Activated naive CD4-positive, alpha-beta T cell treated with anti-CD3 and anti-CD28 coated beads for 36 hours (primary cell): ENCODE measurements at regions not wholly inside any gene's neighbourhood (a gene's known extent, or its start where the extent isn't known, plus 50 kb on each side); places are given as distances from the start of the nearest gene placed in this dataset.
"Not testable (repeated sequence)": the region's sequence is repeated elsewhere in the genome, so short reads cannot be mapped to it uniquely, and the experiment has no call there.

Source experiments
- CTCF ChIA-PET: fragments of 350-600 bp; sonication (Branson Sonifier 250); formaldehyde crosslinking; loops from one replicate; lab custom pipeline; 2021; ENCODE audit warnings: antibody characterized with exemption; lab: Charles Lee
- DNase-seq: peaks from one replicate; pipeline ENCODE4 v3.0.0-alpha.2; 2020
- H3K27ac Mint-ChIP-seq: one replicate; pipeline ENCODE4 v1.8.0; 2021; ENCODE audit warnings: mild to moderate bottlenecking, mixed read lengths
- H3K27me3 Mint-ChIP-seq: one replicate; pipeline ENCODE4 v1.8.0; 2021; ENCODE audit warnings: low read depth, mixed read lengths
- H3K36me3 Mint-ChIP-seq: one replicate; pipeline ENCODE4 v1.8.0; 2021; ENCODE audit warnings: low read depth, mixed read lengths
- H3K4me1 Mint-ChIP-seq: one replicate; pipeline ENCODE4 v1.8.0; 2021; ENCODE audit warnings: low read depth, mixed read lengths
- H3K4me3 Mint-ChIP-seq: one replicate; pipeline ENCODE4 v1.8.0; 2021; ENCODE audit warnings: mild to moderate bottlenecking, moderate library complexity, mixed read lengths
- H3K9me3 Mint-ChIP-seq: one replicate; pipeline ENCODE4 v1.8.0; 2021; ENCODE audit warnings: mixed read lengths
- intact Hi-C: fragments of 100-400 bp; cut with micrococcal nuclease; formaldehyde crosslinking; loops from one replicate; pipeline ENCODE4 v1.15.1; 2023

DNA sequence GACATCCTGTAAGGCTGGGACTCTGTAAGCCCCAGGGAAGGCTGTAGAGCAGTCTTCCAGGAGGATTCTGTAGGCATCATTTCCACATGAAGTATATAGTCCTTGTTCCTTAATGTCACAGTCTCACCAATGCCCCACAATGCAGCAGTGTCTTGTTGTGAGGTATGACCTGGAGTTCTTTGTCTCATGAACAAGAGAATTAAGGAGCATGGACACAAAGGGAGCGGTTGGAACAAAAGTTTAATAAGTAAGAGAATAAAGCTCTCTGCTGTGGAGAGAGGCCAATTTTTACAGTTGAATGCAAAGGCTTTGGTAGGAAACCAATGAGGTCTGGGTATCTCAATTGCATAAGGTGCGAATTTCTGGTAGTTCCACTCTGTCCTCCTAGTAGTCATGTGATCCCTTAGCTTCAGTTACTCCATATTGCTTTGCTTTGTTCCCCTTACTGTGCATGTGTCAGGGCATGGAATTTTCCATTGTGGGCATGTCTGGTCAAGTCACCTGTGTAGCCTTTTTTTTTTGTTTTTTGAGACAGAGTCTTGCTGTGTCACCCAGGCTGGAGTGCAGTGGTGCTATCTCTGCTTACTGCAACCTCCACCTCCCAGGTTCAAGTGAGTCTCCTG lies 124.3 kb upstream of the TMTC4 start:
- H3K4me3 Mint-ChIP-seq: no peak overlapping the region
- no peak for DNase-seq
- CTCF ChIA-PET: interaction anchor here (0.6 kb wide), 2 partner anchors 34 to 1025 kb away, joined by 4 read pairs; no protein-coding TSS in a partner anchor
- peaks cover 16% of the 10 kb centered on the region for H3K27me3 Mint-ChIP-seq
- H3K4me1 Mint-ChIP-seq: no peaks in the 10 kb centered on the region
- no peaks in the 10 kb centered on the region for H3K36me3 Mint-ChIP-seq
- H3K9me3 Mint-ChIP-seq: peaks cover 7% of the 10 kb centered on the region
- no peak overlapping the region for H3K27ac Mint-ChIP-seq
- intact Hi-C loops: no loop called here

DNA sequence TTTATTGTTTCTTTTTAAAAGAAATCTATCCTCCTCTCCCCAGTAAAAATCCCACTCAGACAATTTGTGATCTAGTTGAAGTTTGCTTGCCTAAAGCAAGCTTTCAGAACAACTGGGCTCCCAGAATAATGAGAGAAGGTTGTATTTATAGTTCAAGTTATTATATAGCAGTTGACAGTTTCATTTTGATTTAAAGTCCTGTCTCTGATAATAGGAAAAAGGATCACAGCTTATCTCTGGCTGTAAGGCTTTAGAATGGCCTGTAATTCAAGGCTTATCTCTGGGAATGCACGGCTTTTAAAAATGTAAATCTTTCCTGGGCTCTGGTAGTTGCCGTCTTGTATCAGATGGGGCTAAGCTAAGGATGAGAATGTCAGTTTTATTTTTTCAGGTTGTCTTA lies 123.3 kb upstream of the TMTC4 start:
- no peak overlapping the region for H3K27ac Mint-ChIP-seq
- H3K4me1 Mint-ChIP-seq: no peaks in the 10 kb centered on the region
- CTCF ChIA-PET: no interaction called here
- no peak overlapping the region for H3K4me3 Mint-ChIP-seq
- H3K36me3 Mint-ChIP-seq: no peaks in the 10 kb centered on the region
- no peak for DNase-seq
- H3K9me3 Mint-ChIP-seq: peaks cover 12% of the 10 kb centered on the region
- intact Hi-C loops: no loop called here
- H3K27me3 Mint-ChIP-seq: peaks cover 16% of the 10 kb centered on the region

DNA sequence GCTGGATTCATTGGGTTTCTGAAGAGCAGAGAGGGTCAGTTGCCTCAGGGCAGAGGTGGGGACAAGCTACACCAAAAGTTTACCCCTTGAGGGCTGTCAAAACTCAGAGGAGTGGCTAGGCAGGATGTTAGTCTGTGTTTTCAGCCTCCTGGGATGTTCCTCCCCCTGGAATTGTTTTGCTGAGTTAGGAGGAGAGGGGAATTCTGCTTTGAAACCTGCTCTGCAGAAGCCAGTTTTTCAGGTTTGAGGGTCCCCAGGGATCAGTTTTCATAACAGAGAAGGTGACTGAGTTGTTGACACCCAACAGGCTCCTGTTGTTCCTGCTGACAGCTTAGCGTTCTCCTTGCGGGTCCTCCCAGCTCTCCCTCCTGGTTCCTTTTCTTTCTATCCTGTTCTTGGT lies 121.9 kb upstream of the TMTC4 start:
- Mint-ChIP-seq H3K4me3 (no peak overlapping the region), H3K27ac (no peak overlapping the region), H3K36me3 (no peaks in the 10 kb centered on the region), H3K27me3 (peaks cover 21% of the 10 kb centered on the region), H3K9me3 (peaks cover 18% of the 10 kb centered on the region), H3K4me1 (no peaks in the 10 kb centered on the region)
- CTCF ChIA-PET: interaction anchor here (1.4 kb wide), 1 partner anchor 15 kb away, joined by 3 read pairs; no protein-coding TSS in a partner anchor
- intact Hi-C loops: no loop called here
- no peak for DNase-seq

DNA sequence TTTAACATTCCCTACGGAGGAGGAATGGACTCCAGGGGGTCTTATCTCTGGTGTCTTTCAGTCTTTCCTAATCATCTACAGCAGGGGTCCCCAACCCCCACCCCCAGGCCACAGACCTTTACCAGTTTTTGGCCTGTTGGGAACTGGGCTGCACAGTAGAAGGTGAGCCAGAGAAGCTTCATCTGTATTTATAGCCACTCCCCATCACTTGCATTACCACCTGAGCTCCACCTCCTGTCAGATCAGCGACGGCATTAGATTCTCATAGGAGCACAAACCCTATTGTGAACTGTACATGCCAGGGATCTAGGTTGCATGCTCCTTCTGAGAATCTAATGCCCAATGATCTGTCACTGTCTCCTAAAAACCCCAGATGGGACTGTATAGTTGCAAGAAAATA lies 120.0 kb upstream of the TMTC4 start:
- H3K4me3 Mint-ChIP-seq: no peak overlapping the region
- intact Hi-C loops: no loop called here
- H3K9me3 Mint-ChIP-seq: peaks cover 18% of the 10 kb centered on the region
- no peaks in the 10 kb centered on the region for H3K4me1 Mint-ChIP-seq
- no peak for DNase-seq
- CTCF ChIA-PET: no interaction called here
- H3K36me3 Mint-ChIP-seq: no peaks in the 10 kb centered on the region
- H3K27ac Mint-ChIP-seq: no peak overlapping the region
- peaks cover 23% of the 10 kb centered on the region for H3K27me3 Mint-ChIP-seq

DNA sequence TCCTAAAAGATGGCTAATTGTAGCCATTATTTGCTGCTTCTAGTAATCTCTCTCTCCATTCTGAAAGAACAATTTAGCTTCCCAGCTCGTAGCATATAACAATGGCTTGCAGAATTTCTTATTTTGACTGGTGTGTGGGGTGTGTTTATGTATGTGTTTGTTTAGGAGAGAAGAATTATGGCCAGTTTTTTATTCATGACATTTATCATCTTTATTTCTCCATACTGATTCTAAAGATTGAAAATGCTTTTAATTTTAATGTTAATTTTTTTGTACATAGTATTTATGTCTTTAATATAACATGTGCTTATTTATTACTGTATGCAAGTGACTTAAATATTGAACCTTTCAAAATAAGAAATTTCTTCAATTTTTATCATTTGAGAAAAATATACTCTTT lies 115.8 kb upstream of the TMTC4 start:
- Mint-ChIP-seq H3K4me1 (no peaks in the 10 kb centered on the region), H3K27me3 (peaks cover 36% of the 10 kb centered on the region), H3K4me3 (no peak overlapping the region), H3K27ac (no peak overlapping the region), H3K36me3 (no peaks in the 10 kb centered on the region), H3K9me3 (peaks cover 12% of the 10 kb centered on the region)
- CTCF ChIA-PET: no interaction called here
- intact Hi-C loops: no loop called here
- DNase-seq: no peak

DNA sequence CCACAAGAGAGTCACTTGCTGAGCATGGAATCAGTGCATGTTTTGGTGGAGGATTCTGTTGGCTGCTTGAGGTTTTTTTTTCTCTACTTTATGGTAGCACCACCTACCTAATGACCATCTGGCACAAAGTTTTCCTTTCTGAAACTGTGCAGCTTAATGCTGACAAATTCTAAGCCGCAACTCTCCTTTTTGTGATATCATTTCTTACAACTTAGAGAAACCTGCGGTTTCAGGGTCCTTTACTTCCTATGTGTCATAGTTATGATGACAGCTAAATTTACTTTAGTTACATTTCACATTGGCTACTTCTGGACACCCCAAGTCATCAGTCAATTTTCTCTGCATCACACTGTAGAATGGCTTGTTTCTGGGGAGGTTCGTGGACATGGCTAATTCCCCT lies 115.4 kb upstream of the TMTC4 start:
- no peaks in the 10 kb centered on the region for H3K36me3 Mint-ChIP-seq
- no peak for DNase-seq
- no peak overlapping the region for H3K4me3 Mint-ChIP-seq
- intact Hi-C loops: no loop called here
- peaks cover 12% of the 10 kb centered on the region for H3K9me3 Mint-ChIP-seq
- H3K27me3 Mint-ChIP-seq: peaks cover 35% of the 10 kb centered on the region
- CTCF ChIA-PET: no interaction called here
- H3K4me1 Mint-ChIP-seq: no peaks in the 10 kb centered on the region
- no peak overlapping the region for H3K27ac Mint-ChIP-seq

DNA sequence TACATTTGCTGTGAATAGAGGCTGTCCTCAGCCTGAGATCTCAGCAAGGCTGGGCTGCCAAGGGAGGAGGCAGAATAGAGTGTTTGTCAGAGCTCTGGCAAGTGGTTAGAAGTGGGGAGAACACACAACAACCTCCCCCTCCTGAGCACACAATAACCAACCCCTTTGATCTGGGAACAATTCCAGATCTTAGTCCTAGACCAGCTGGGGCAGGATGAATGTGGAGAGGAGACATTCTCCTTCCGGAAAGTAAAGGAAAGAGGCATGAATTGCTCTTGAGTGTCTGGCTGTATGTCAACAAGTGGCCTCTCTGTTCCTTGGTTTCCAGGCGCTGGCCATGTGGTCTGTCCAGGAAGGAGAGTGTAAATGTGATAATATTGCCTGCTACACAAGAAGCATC lies 114.9 kb upstream of the TMTC4 start:
- Mint-ChIP-seq H3K4me1 (no peaks in the 10 kb centered on the region), H3K27me3 (peaks cover 32% of the 10 kb centered on the region), H3K27ac (no peak overlapping the region), H3K9me3 (peaks cover 10% of the 10 kb centered on the region), H3K4me3 (no peak overlapping the region), H3K36me3 (no peaks in the 10 kb centered on the region)
- no peak for DNase-seq
- intact Hi-C loops: no loop called here
- CTCF ChIA-PET: no interaction called here

DNA sequence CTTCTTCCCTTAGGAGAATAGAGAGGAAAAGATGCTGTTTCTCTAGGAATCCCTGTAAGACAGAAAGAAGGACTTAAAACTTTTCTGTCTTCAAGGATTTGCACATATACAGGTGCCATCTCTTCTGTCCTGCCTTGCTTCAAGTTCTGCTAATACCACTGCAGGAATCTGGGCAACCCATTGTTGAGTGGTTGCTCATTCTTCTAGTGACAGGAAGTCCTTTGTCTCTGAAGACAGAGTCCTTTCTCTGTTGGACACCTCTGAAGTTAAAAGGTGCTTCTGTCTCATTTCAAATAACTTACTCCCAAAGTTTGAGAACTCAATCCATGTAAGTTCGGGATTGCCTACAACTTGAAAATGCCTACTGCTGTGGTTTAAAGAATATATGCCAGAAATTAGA lies 114.4 kb upstream of the TMTC4 start:
- CTCF ChIA-PET: no interaction called here
- H3K9me3 Mint-ChIP-seq: peaks cover 10% of the 10 kb centered on the region
- no peak overlapping the region for H3K4me3 Mint-ChIP-seq
- intact Hi-C loops: no loop called here
- peaks cover 31% of the 10 kb centered on the region for H3K27me3 Mint-ChIP-seq
- no peaks in the 10 kb centered on the region for H3K36me3 Mint-ChIP-seq
- DNase-seq: no peak
- H3K27ac Mint-ChIP-seq: no peak overlapping the region
- no peaks in the 10 kb centered on the region for H3K4me1 Mint-ChIP-seq

DNA sequence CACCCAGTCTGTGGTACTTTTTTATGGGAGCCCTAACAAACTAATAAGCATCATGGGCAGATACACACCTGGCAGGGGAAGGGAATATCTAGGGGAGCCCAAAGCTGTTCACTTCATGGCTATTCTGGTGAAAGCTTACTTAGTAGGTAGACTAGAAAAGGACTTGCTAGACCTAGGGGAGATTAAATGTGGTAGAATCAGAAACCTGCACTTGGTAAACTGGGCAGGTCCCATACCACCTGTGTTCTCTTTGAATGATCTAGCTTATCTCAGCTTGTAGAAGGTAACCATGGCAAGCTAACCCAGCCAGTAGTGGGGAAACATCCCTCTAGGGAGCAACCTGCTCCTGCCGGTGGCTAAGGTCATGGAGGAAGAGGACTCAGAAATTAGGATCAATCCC lies 113.9 kb upstream of the TMTC4 start:
- intact Hi-C loops: no loop called here
- Mint-ChIP-seq H3K9me3 (peaks cover 10% of the 10 kb centered on the region), H3K4me1 (no peaks in the 10 kb centered on the region), H3K36me3 (no peaks in the 10 kb centered on the region), H3K4me3 (no peak overlapping the region), H3K27me3 (peaks cover 31% of the 10 kb centered on the region), H3K27ac (no peak overlapping the region)
- no peak for DNase-seq
- CTCF ChIA-PET: no interaction called here

DNA sequence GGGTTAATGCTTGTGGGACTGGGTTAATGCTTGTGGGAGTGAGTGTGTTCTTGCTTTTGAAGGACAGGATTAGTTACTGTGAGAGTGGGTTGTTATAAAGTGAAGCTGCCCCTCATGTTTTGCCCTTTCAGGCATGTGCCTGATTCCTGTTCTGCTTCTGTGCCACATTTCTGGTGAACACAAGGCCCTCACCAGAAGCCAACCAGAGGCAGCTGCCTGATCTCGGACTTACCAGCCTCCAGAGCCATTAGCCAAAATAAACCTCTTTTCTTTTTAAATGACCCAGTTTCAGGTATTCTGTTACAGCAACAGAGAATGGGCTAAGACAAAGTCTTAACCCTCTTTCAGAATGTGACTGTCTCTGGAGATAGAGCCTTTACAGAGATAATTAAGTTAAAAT lies 113.3 kb upstream of the TMTC4 start:
- no peak overlapping the region for H3K4me3 Mint-ChIP-seq
- no peaks in the 10 kb centered on the region for H3K4me1 Mint-ChIP-seq
- CTCF ChIA-PET: no interaction called here
- peaks cover 6% of the 10 kb centered on the region for H3K9me3 Mint-ChIP-seq
- DNase-seq: no peak
- no peaks in the 10 kb centered on the region for H3K36me3 Mint-ChIP-seq
- intact Hi-C loops: no loop called here
- H3K27ac Mint-ChIP-seq: no peak overlapping the region
- H3K27me3 Mint-ChIP-seq: peaks cover 31% of the 10 kb centered on the region

DNA sequence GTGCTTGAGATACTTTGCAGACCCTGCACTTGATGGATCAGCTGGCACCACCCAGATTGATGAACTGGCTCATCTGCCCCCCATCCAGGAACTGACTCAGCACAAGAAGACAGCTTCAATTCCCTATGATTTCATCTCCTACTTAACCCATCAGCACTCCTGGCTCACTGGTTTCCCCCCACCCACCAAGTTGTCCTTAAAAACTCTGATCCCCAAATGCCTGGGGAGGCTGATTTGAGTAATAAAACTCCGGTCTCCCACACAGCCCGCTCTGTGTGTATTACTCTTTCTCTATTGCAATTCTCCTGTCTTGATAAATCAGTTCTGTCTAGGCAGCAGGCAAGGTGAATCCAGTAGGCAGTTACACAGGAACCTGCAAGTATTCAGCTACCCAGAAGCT lies 102.1 kb upstream of the TMTC4 start:
- CTCF ChIA-PET, H3K4me3 Mint-ChIP-seq, H3K4me1 Mint-ChIP-seq, H3K9me3 Mint-ChIP-seq, DNase-seq, H3K27ac Mint-ChIP-seq, H3K36me3 Mint-ChIP-seq, intact Hi-C loops, H3K27me3 Mint-ChIP-seq: not testable (repeated sequence)

DNA sequence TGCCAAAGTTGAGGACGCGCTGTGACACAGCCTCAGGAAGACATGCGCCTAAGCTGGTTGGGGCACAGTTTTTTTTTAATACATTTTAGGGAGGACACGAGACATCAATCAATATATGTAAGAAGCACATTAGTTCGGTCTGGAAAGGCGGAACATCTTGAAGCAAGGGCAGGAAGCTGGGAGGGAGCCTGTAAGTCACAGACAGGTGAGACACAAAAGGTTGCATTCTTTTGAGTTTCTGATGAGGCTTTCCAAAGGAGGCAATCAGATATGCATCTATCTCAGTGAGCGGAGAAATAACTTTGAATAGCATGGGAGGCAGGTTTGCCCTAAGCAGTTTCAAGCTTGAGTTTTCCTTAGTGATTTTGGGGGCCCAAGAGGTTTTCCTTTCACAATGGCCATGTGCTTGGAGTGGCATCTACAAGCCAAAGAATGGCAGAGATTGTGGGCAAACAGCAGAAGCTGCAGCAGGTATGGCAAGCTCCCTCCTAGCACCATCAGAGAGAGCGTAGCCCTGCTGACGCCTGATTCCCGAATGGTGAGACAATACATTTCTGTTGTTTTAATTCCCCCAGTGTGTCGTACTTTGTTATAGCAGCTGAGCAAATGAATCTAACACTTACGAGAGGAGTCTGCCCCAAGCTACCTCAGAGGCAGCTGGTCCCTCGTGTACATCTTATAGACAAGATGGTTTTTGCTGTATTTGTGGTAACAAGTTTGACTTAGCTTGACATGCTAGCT lies 99.5 kb upstream of the TMTC4 start:
- no peak overlapping the region for H3K27ac Mint-ChIP-seq

DNA sequence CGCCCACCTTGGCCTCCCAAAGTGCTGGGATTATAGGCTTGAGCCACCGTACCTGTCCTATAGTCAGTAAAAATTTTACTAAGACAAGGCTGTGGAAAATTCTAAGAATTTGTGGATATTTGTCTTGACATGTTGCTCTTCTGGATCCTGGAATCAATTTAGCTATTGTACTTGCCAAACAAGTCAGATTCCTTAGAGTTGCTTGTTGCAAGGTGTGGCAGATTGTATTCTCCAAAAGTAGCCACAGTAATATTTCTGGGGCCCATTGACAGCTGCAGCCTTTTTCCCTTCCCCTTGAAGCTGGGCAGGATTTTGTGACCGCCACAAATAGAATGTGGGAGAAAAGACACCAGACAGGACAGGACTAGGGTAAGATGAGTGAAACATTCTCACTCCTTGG lies 98.8 kb upstream of the TMTC4 start:
- no peak for DNase-seq
- no peaks in the 10 kb centered on the region for H3K36me3 Mint-ChIP-seq
- intact Hi-C loops: no loop called here
- H3K9me3 Mint-ChIP-seq: peaks cover 1% of the 10 kb centered on the region
- peaks cover 8% of the 10 kb centered on the region for H3K4me1 Mint-ChIP-seq
- H3K27me3 Mint-ChIP-seq: no peaks in the 10 kb centered on the region
- H3K27ac Mint-ChIP-seq: no peak overlapping the region
- CTCF ChIA-PET: no interaction called here
- H3K4me3 Mint-ChIP-seq: no peak overlapping the region

More for the DNA sequence above, 99.5 kb upstream of the TMTC4 start:
- intact Hi-C loops: no loop called here
- Mint-ChIP-seq H3K36me3 (no peaks in the 10 kb centered on the region), H3K27me3 (no peaks in the 10 kb centered on the region), H3K9me3 (peaks cover 2% of the 10 kb centered on the region), H3K4me3 (no peak overlapping the region), H3K4me1 (peaks cover 8% of the 10 kb centered on the region)
- CTCF ChIA-PET: no interaction called here
- no peak for DNase-seq
